Progenitor cell of endocrine pancreas (in vitro differentiated cells): ENCODE measurements at regions not wholly inside any gene's neighbourhood (a gene's known extent, or its start where the extent isn't known, plus 50 kb on each side); places are given as distances from the start of the nearest gene placed in this dataset.

Experiments
- DNase-seq: peaks from one replicate; pipeline ENCODE4 v3.0.0; 2021; ENCODE audit warnings: low spot score; ENCODE audit not compliant: unreplicated experiment
- H3K27ac Mint-ChIP-seq: 2 replicates; pipeline ENCODE4 v1.8.0; 2021; ENCODE audit warnings: mild to moderate bottlenecking, moderate library complexity, mixed read lengths
- H3K27me3 Mint-ChIP-seq: 2 replicates; pipeline ENCODE4 v1.8.0; 2021; ENCODE audit warnings: mixed read lengths
- H3K36me3 Mint-ChIP-seq: 2 replicates; pipeline ENCODE4 v1.8.0; 2022; ENCODE audit warnings: mixed read lengths; ENCODE audit not compliant: insufficient read depth
- H3K4me1 Mint-ChIP-seq: 2 replicates; pipeline ENCODE4 v1.8.0; 2021; ENCODE audit warnings: low read depth, mixed read lengths
- H3K4me3 Mint-ChIP-seq: 2 replicates; pipeline ENCODE4 v1.8.0; 2021; ENCODE audit warnings: low read depth, mild to moderate bottlenecking, moderate library complexity, mixed read lengths
- H3K9me3 Mint-ChIP-seq: 2 replicates; pipeline ENCODE4 v1.8.0; 2021; ENCODE audit warnings: low read depth, mixed read lengths
- TF ChIP-seq, protein P1 (sequence below): fragments of 200-600 bp; sonication (generic); IDR thresholded peaks from one replicate; pipeline ENCODE4 v1.5.0; 2021; ENCODE audit warnings: antibody characterized with exemption, mild to moderate bottlenecking; ENCODE audit not compliant: unreplicated experiment

DNA sequence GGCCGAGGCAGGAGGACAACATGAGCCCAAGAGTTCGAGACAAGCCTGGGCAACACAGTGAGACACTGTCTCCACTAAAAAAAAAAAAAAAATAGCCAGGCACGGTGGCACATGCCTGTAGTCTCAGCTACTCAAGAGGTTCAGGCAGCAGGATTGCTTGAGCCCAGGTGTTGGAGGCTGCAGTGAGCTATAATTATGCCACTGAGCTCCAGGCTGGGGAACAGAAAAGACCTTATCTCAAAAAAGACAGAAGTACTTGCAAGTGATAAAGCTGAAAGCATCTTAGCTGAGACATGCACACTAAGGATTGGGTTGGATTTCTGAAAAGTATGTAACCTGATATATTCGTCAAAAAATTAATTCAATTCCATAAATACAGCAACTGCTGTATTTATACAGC is 68.4 kb downstream of the PPP1R3C start:
- H3K27me3 Mint-ChIP-seq: no peaks in the 10 kb centered on the region
- peaks cover 19% of the 10 kb centered on the region for H3K9me3 Mint-ChIP-seq
- H3K4me3 Mint-ChIP-seq: no peak overlapping the region
- DNase-seq: no peak
- TF ChIP-seq, protein P1, sequence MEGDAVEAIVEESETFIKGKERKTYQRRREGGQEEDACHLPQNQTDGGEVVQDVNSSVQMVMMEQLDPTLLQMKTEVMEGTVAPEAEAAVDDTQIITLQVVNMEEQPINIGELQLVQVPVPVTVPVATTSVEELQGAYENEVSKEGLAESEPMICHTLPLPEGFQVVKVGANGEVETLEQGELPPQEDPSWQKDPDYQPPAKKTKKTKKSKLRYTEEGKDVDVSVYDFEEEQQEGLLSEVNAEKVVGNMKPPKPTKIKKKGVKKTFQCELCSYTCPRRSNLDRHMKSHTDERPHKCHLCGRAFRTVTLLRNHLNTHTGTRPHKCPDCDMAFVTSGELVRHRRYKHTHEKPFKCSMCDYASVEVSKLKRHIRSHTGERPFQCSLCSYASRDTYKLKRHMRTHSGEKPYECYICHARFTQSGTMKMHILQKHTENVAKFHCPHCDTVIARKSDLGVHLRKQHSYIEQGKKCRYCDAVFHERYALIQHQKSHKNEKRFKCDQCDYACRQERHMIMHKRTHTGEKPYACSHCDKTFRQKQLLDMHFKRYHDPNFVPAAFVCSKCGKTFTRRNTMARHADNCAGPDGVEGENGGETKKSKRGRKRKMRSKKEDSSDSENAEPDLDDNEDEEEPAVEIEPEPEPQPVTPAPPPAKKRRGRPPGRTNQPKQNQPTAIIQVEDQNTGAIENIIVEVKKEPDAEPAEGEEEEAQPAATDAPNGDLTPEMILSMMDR: no peak
- H3K36me3 Mint-ChIP-seq: peaks cover 17% of the 10 kb centered on the region
- H3K27ac Mint-ChIP-seq: no peak overlapping the region
- H3K4me1 Mint-ChIP-seq: peaks cover 31% of the 10 kb centered on the region
